NCI-H1436 treated with DMSO at 0.1 percent for 48 hours (cell line): ENCODE measurements at regions not wholly inside any gene's neighbourhood (a gene's known extent, or its start where the extent isn't known, plus 50 kb on each side); places are given as distances from the start of the nearest gene placed in this dataset.

Experiments used
- DNase-seq: peaks from one replicate; lab custom pipeline; 2025; lab: John Stamatoyannopoulos, UW

DNA sequence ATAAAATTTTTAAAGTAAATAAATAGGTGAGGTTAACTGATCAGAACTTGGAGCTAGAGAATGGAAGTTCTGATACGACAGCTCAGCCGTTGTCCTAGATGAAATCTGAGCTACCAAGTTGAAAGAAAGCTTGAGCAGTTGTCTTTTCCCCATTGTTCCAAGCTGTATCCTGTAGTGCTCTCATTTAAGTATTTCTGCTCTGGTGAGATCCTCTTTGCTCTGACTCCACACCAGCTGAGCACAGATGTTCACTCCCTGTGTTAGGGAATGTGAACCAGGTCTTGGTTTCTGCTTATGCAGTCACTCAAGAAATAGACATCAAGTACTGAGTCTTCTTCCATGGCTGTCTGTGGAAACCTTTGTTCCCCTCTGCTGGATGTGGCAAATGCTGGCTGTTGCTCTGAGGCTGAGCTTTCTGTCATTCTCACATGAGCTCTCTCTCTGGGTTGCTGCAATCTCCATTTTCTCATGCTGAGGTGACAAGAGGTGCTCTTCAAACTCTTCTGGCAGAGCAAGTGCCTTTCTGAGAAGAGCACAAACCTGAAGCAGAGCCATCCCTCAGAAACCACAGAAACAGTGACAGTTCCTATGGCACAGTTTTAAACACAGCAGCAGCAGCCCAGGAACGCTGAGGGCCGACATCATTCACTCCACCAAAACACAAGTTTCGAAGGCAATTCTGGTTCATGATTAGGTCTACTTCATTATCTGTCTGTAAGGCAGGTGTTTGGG is 194.1 kb downstream of the SP3 start:
- no peak for DNase-seq

DNA sequence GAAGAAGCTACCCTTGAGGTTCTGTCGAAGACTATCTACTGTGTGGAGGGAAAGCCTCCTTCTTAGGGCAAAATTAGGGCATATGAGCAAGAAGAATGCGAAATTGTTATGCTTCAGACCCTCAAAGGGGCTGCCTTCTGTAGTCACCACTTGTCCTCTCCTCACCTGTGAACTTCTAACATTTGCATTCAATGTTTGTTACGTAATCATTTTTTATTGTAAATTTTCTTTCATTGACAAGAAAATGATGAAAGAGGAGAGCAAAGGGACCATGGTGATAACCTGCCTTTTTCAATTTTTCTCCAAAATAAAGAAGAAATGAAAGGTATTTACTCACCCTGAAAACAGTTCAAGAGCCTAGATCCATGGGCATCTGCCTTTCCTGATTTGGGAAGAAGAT is 193.0 kb downstream of the SP3 start:
- DNase-seq, result no peak

DNA sequence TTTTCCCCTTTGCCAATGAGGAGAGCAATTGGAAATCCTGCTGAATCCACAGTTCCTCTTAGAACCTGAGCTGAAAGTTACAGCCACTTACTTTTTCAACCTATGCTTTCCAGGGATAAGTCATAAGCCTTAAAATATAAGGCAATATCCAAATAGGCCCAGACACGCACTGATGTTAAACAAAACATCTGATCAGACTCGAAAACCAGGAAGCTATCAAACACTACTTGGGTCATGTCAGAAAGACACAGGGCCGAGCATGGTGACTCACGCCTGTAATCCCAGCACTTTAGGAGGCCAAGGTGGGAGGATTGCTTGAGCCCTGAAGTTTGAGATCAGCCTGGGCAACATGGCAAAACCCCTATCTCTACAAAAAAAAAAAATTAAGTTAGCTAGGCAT is 192.1 kb downstream of the SP3 start:
- no peak for DNase-seq

DNA sequence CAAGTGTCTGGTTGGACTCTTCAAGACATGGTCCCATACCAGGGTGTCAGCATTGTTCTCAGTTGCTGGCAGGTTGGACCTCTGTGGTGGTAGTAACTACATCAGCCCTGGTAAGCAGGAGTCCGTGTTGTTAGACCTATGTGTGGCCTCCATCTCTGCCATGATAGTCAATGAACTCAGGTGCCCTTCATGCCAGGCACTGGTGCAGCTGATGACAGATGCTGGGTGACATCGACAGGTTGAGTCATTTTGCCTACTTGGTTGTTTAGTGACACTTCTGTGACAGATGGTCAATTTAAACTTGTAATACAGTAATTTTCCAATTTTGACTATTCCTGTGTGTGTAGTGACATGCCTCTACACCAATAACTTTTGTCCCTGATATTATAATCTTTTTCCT is 189.7 kb downstream of the SP3 start:
- no peak for DNase-seq

GRCh38 chr2:173782681-173783080 is 182.5 kb downstream of the SP3 start:
- DNase-seq, result no peak

DNA sequence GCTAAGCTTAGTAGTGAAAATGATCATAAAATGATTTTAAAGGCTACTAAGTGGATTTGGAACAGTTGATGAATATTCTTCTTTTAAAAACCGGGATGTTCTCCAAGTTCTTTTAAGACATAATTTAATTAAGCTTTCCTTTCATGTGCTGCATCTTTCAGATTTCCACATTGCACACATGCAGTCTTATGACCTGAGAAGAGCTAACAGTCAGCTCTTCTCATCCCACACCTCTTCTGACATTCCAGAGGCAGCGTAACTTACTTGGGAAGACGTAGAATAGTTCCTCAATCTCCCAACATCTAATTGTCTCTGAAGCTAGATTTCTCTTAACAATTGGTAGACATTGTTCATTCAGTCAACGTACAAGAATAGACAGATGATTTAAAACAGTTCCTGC is 181.8 kb downstream of the SP3 start:
- no peak for DNase-seq

GRCh38 chr2:173785813-173786212 is 179.4 kb downstream of the SP3 start:
- no peak for DNase-seq

DNA sequence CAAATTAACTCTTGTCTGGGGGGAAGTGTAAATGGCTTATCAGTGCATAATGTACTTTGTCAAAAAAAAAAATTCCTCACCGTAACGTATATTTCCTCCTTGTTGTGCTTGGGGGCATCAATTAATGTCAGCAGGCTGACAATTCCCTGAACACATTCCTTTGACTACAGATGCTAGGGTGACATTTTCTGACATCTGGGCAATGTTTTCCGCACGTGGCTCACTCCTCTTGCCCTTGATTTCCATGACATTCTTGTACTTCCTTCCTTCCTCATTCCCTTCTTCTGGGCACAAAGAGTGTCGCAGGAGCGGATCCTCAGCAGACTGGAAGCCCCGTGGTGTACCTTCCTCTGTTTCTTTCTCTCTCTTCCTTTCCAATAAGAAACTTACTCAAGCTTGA is 173.7 kb downstream of the SP3 start:
- DNase-seq, result no peak

GRCh38 chr2:173792166-173792565 is 173.0 kb downstream of the SP3 start:
- DNase-seq, result no peak

- DNase-seq, result no peak
Observed at GRCh38 chr2:173792741-173793140, 172.4 kb downstream of the SP3 start.

- DNase-seq, result peak; percentile 13
Observed at GRCh38 chr2:173793709-173794565, 171.2 kb downstream of the SP3 start.

- DNase-seq, result no peak
Observed at GRCh38 chr2:173797586-173798263, 167.4 kb downstream of the SP3 start.

GRCh38 chr2:173802518-173802917 is 162.7 kb downstream of the SP3 start:
- DNase-seq, result no peak

- DNase-seq, result no peak
Observed at GRCh38 chr2:173803449-173803848, 161.7 kb downstream of the SP3 start.

DNA sequence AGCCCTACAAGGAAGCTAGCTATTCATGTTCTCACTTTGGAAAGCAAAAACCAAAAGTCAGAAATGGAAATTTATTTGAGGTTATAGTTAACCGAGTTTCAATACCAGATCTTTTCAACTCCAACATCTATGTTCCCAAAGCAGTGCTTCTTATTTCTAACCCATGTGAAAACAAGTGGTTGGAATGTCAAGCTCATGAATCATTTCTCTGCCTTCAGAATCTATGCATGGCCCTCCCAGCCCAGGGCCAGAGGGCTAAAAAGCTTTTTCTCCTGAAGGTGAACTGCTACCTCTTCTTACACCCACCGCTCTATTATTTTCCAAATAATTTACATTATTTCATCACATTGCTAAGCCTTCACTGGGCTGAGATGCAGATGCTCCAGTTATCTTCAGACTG is 158.4 kb downstream of the SP3 start:
- DNase-seq, result no peak

GRCh38 chr2:173808718-173809117 is 156.5 kb downstream of the SP3 start:
- no peak for DNase-seq

GRCh38 chr2:173812321-173812720 is 152.9 kb downstream of the SP3 start:
- no peak for DNase-seq

GRCh38 chr2:173814306-173814705 is 150.9 kb downstream of the SP3 start:
- no peak for DNase-seq

DNA sequence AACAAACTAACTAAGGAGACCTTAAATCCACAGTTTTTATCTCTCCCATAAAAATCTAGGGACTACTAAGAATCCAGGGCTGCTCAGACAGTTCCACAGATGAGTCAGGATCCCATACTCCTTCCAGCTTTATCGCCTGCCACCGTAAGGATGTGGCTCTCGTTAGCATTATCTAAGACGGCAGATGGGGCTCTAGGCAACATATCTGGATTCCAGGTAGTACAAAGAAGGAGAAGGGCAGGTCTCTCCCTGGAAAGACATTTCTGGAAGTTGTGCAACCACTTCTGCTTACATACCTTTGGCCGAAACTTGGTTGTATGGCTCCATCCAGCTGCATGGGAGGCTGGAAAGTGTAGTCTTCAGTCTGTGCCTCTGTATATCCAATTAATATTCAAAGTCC is 149.4 kb downstream of the SP3 start:
- DNase-seq, result no peak

DNA sequence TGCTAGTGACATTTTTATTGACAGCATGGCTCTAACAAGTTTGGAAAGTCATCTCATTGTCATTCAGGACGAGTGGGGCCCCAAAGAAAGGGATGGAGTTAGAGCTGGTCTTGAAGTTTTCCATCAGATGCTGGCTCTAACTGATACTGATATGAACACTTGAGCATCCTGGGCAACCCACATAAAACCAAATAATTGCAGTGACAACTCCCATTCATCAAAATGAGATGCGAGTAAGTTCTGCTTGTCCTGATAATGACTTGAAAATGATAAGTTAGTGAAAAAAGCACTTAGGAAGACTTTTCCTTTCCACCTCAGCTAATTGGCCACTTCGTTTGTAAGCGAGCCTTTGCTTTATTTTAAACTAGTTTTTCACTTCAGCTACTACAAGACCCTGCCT is 147.6 kb downstream of the SP3 start:
- DNase-seq, result no peak

DNA sequence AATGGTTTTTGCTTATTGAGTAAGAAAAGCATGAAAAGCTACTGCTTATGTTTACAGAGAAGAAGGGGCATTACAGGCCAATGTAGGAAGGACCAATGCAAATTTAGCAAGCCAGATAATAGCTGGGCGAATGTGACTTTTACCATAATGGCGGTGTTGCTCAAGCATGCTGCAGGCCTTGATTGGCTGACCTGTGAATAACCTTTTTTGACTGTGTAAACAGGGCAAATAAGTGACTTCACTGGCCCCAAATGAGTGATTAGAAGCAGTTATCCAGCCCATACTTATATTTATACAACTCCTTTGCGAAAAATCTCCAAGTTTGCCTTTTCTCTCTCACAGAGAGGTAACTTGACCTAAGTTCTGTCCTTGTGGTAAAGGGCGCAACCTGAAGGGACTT is 146.9 kb downstream of the SP3 start:
- no peak for DNase-seq

DNA sequence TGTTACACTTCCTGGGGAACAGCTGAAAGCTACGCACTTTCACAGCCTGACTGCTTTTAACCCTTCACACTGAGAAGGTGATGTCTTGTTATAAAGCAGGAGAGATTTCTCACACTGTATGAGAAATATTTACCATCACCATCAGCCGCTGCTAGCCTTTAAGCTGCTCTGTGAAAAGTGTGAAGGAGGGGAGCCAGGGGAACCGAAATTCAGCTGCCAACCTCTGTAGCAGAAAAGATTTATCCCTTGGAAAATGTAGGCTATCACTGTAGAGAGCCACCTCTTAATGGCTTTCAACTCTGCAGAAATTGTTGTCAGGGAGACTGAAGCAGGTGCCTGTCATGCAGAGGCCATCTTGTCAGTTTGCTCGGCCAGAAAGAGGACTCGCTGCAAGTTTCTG is 145.3 kb downstream of the SP3 start:
- no peak for DNase-seq

DNA sequence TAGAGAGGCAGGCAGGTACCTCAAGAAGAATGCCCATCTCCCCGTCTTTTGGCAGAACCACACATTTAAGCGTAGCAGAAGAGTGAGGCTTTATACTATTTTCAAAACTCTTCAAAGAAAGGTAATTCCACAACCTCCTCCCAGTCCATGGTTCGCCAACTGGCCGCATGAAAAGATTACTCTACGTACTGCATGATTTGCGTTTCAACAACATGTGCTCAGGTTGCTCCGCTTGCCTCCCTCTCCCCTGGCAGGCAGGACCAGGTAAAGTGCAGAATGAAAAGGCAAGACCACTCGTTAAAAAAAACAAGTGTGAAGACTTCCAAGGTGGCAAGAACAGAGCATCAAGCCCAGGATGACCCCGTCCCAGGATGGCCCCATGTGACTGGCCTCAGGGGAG is 143.7 kb downstream of the SP3 start:
- DNase-seq, result no peak
